Activated T-helper 2 cell treated with anti-CD3 and anti-CD28 coated beads, Interferon-gamma antibody, Interleukin-2, Interleukin-4, amounts not matched to agents 10 μg/mL and 5 μg/mL and 100 μg/mL, durations not matched to agents 14 hours and 24 hours and 36 hours (primary cell): ENCODE measurements at regions not wholly inside any gene's neighbourhood (a gene's known extent, or its start where the extent isn't known, plus 50 kb on each side); places are given as distances from the start of the nearest gene placed in this dataset.

Source experiments
- DNase-seq: peaks from one replicate; pipeline ENCODE4 v3.0.0; 2021; ENCODE audit warnings: low spot score
- H3K27ac Mint-ChIP-seq: one replicate; pipeline ENCODE4 v1.8.0; 2021; ENCODE audit warnings: mixed read lengths
- H3K27me3 Mint-ChIP-seq: one replicate; pipeline ENCODE4 v1.8.0; 2021; ENCODE audit warnings: low read depth, mixed read lengths
- H3K36me3 Mint-ChIP-seq: one replicate; pipeline ENCODE4 v1.8.0; 2021; ENCODE audit warnings: low read depth, mixed read lengths
- H3K4me1 Mint-ChIP-seq: one replicate; pipeline ENCODE4 v1.8.0; 2021; ENCODE audit warnings: low read depth, mixed read lengths
- H3K4me3 Mint-ChIP-seq: one replicate; pipeline ENCODE4 v1.8.0; 2021; ENCODE audit warnings: low read depth, mild to moderate bottlenecking, moderate library complexity, mixed read lengths
- H3K9me3 Mint-ChIP-seq: one replicate; pipeline ENCODE4 v1.8.0; 2021; ENCODE audit warnings: mixed read lengths
- intact Hi-C: fragments of 100-400 bp; cut with micrococcal nuclease; formaldehyde crosslinking; loops from one replicate; pipeline ENCODE4 v1.15.1; 2023

DNA sequence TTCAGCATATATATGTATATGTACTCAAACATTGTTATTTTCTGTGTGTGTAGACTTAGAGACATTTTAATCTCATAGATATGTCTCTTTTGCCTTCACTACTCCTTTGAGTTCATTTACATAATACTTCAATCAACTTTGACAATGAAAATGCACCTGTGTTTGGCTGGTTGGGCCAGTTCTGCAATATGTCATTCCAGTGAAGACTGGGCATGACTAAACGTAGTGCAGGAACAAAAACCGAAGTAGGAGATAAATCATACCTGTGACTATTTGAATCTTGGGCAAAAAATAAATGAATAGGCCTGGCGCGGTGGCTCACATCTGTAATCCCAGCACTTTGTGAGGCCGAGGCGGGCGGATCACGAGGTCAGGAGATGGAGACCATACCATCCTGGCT is 640.0 kb upstream of the ANO3 start:
- Mint-ChIP-seq H3K4me1 (no peaks in the 10 kb centered on the region), H3K27ac (no peak overlapping the region), H3K27me3 (no peaks in the 10 kb centered on the region), H3K9me3 (peaks cover 32% of the 10 kb centered on the region), H3K36me3 (no peaks in the 10 kb centered on the region), H3K4me3 (no peak overlapping the region)
- DNase-seq = no peak
- intact Hi-C loops = no loop called here

DNA sequence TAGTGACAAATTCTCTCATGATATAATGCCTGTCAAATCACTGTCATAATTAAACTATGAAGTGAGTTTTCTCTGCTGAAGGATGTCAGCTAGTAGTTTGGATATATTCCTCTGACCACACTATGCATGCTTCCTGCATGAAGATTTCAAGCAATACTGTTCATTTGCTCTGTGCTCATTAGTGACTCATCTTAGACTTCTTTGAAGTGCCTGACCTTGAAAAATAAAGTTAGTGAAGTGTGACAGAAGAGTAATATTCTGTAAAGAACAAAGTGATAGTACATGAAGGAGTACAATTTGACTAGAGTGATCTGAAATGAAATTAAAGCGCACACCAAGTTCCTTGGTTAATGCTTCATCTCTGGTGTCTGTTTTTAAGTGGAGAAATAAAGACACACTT is 629.5 kb upstream of the ANO3 start:
- H3K36me3 Mint-ChIP-seq = no peaks in the 10 kb centered on the region
- intact Hi-C loops = no loop called here
- no peak for DNase-seq

DNA sequence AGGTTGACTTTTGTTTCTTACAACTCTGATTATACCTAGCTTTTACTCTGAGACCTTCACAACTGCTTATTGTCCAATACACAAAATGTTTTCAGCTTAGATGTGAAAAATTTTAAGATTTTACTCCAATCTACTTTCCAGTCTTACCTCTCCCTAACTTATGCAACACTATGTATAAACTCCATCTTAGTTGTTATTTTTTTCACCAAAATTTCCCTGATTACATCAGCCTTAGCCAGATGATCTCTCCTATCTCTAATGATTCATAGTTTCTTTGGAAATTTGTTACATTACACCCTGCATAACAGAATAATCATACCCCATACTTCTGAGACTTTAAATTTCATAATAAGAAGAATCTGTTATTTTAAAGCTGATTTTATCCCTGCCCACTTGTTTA is 621.0 kb upstream of the ANO3 start:
- no peak overlapping the region for H3K4me3 Mint-ChIP-seq
- H3K27ac Mint-ChIP-seq = no peak overlapping the region
- H3K36me3 Mint-ChIP-seq = no peaks in the 10 kb centered on the region
- peaks cover 35% of the 10 kb centered on the region for H3K9me3 Mint-ChIP-seq
- no peaks in the 10 kb centered on the region for H3K27me3 Mint-ChIP-seq
- H3K4me1 Mint-ChIP-seq = no peaks in the 10 kb centered on the region
- intact Hi-C loops = no loop called here
- DNase-seq = no peak

More for the DNA sequence above, 629.5 kb upstream of the ANO3 start:
- H3K4me1 Mint-ChIP-seq = no peaks in the 10 kb centered on the region
- no peak overlapping the region for H3K4me3 Mint-ChIP-seq
- H3K27ac Mint-ChIP-seq = no peak overlapping the region
- peaks cover 51% of the 10 kb centered on the region for H3K9me3 Mint-ChIP-seq
- H3K27me3 Mint-ChIP-seq = no peaks in the 10 kb centered on the region

DNA sequence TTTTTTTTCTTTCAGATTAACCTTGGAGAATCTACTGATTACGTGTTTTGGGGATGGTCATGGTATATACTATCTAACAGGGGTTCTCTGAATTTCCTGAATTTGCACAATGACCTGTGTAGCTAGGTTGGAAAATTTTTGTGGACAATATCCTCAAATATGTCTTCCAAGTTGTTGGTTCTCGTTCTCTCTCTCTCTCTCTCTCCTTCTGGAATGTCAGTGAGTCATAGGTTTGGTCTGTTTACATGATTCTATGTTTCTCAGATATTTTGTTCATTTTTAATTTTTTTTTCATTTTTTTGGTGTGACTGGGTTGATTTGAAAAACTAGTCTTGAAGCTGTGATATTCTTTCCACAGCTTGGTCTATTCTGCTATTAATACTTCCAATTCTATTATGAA is 604.0 kb upstream of the ANO3 start:
- DNase-seq = no peak
- H3K9me3 Mint-ChIP-seq = peaks cover 56% of the 10 kb centered on the region
- no peaks in the 10 kb centered on the region for H3K27me3 Mint-ChIP-seq
- no peaks in the 10 kb centered on the region for H3K4me1 Mint-ChIP-seq
- intact Hi-C loops = no loop called here
- no peak overlapping the region for H3K27ac Mint-ChIP-seq
- no peak overlapping the region for H3K4me3 Mint-ChIP-seq
- no peaks in the 10 kb centered on the region for H3K36me3 Mint-ChIP-seq

DNA sequence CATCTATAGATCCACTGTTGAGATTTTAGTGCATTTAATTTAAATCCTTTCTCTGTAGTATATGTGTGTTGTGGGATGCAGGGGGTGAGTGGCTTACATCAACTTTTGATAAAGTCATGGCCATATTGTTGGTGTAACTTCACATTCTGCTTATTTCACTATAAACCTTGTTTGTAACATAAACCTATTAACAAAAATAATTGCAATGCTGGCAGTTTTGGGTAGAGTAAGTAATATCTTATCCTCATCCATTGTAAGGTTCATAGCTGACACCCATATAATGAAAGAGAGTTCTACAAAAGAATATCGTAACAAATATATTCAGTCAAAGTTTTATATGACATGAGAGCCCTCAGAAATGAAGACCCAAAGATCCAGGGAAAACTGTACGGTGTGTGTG is 601.7 kb upstream of the ANO3 start:
- no peaks in the 10 kb centered on the region for H3K27me3 Mint-ChIP-seq
- no peak for DNase-seq
- intact Hi-C loops = no loop called here
- H3K4me1 Mint-ChIP-seq = no peaks in the 10 kb centered on the region
- H3K4me3 Mint-ChIP-seq = no peak overlapping the region
- peaks cover 47% of the 10 kb centered on the region for H3K9me3 Mint-ChIP-seq
- H3K36me3 Mint-ChIP-seq = no peaks in the 10 kb centered on the region
- H3K27ac Mint-ChIP-seq = no peak overlapping the region

DNA sequence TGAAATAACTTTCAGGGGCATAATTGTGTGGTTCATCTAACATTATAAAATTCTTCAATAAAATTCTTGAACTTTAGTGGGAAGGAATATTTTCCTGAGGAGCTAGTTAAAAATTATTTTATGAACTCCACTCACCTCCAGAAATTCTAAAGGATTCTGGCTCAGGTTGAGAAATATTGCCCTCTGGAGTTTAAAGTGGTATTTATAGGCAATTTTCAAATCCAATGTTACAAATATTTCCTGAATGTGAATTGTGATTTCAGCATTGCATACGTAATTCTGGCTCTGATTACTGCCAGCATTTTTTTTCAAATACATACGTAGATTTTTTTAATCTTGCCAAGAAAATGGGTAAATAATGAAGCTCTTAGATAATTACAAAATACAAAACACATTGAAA is 598.2 kb upstream of the ANO3 start:
- Mint-ChIP-seq H3K9me3 (peaks cover 26% of the 10 kb centered on the region), H3K27ac (no peak overlapping the region), H3K36me3 (no peaks in the 10 kb centered on the region), H3K4me1 (no peaks in the 10 kb centered on the region), H3K27me3 (no peaks in the 10 kb centered on the region), H3K4me3 (no peak overlapping the region)
- intact Hi-C loops = no loop called here
- no peak for DNase-seq

DNA sequence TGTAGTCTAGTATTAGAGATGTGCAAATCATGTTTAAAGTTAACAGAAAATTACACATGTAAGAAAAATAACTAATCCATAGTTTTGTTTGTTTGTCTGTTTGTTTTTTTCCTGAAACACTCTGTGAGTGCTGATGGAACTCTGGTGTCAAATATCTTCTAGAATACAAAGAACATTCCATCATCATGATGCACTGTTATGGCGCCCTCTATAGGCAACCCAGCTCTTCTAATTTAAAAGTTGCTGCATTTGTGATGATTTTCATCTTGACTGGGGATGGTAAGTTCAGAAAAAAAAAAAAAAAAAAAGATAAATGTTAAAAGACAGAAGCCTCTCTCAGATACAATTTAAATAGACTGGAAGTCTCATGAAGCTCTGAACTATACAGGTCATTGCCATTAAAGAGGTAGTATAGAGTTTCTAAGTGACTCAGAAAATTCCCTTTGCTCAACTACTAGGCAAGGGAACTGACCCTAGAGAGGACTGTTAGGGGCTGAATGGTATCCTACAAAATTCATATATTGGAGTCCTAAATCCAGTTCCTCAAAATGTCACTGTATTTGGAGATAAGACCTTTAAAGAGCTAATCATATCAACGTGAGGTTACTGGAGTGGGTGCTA is 597.2 kb upstream of the ANO3 start:
- no peaks in the 10 kb centered on the region for H3K27me3 Mint-ChIP-seq
- H3K27ac Mint-ChIP-seq = no peak overlapping the region
- no peaks in the 10 kb centered on the region for H3K4me1 Mint-ChIP-seq

DNA sequence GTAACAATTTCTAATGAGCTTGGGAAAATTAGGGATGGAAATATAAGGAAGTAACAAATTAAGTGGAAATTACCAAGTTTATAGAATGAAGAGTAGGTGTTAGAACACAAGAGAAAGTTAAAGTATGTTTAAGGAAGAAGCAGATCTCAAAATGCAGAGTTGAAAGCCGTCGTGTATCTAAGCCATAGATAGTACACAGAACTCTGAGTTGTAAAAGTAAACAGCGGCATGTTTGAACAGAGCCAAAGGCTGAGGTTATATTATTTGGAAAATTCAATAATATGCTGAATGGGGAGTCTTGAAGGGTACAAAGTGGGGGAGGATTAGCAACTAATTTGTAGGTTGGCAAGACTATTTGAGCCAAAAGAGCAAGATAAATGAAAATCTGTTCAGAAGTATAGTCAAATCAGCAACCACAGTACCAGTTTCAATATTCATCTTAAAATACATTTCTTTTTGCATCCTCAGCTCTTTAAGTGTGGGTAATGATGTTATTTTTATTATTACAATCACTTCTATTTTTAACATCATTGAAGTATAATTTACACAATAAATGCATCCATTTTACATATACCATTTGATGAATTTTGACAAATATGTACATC is 594.8 kb upstream of the ANO3 start:
- Mint-ChIP-seq H3K36me3 (no peaks in the 10 kb centered on the region), H3K9me3 (peaks cover 31% of the 10 kb centered on the region), H3K27ac (no peak overlapping the region), H3K4me3 (no peak overlapping the region), H3K4me1 (no peaks in the 10 kb centered on the region), H3K27me3 (no peaks in the 10 kb centered on the region)
- intact Hi-C loops = no loop called here
- DNase-seq = no peak

More for the DNA sequence above, 597.2 kb upstream of the ANO3 start:
- intact Hi-C loops = no loop called here
- peaks cover 29% of the 10 kb centered on the region for H3K9me3 Mint-ChIP-seq
- H3K36me3 Mint-ChIP-seq = no peaks in the 10 kb centered on the region
- DNase-seq = no peak
- no peak overlapping the region for H3K4me3 Mint-ChIP-seq

DNA sequence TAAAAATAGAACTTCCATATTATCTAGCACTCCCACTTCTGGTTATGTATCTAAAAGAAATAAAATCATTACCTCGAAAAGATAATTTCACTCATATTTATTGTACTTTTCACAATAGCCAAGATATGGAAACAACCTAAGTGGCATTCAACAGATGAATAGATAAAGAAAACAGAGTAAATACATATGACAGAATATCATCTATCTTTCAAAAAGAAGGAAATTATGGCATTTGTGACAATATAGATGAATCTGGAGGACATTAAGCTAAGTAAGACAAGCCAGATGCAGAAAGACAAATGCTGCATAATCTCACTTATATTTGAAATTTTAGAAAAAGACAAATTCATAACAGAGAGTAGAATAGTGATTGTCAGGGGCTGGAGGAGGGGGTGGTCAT is 590.0 kb upstream of the ANO3 start:
- Mint-ChIP-seq H3K36me3 (no peaks in the 10 kb centered on the region), H3K27ac (no peak overlapping the region), H3K4me1 (no peaks in the 10 kb centered on the region), H3K27me3 (no peaks in the 10 kb centered on the region), H3K4me3 (no peak overlapping the region), H3K9me3 (peaks cover 31% of the 10 kb centered on the region)
- intact Hi-C loops = no loop called here
- DNase-seq = no peak

DNA sequence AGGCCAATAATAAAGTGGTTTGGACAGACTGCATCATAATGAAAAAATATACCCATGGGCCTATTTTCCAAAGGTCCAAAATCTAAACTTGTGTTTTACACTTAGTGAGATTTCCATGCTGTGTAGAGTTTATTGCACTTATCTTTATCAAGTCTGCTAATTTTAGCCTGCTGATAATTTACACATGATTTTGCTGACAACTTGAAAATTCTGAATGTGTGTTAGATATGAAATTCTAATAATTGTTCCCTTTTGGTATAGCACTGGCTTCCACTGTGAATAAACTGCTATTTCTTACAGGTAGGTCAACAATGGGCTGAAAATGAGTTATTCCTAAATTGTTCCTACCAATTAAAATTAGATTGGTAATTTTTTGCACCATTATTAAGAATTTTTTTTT is 589.1 kb upstream of the ANO3 start:
- no peak for DNase-seq
- H3K27ac Mint-ChIP-seq = no peak overlapping the region
- H3K9me3 Mint-ChIP-seq = peaks cover 28% of the 10 kb centered on the region
- H3K4me3 Mint-ChIP-seq = no peak overlapping the region
- intact Hi-C loops = no loop called here
- no peaks in the 10 kb centered on the region for H3K36me3 Mint-ChIP-seq
- H3K27me3 Mint-ChIP-seq = no peaks in the 10 kb centered on the region
- no peaks in the 10 kb centered on the region for H3K4me1 Mint-ChIP-seq

DNA sequence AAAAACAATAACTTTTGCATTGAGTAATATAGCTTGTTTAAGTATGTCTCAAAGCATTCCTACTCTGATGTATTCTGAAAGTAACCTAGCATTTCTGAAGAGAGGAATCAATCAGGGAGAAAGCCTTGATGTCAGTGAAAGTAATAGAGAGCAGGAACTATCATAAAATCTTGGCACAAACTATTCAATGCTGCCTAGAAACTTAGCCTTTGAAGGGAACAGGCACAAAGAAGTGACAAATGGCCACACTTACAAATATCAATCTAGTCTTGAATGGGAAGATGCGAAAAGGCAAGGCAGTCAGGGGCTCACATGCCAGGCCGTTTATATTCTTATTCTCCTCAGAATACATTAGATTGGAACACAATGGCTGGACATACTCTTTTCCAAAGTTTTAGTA is 576.5 kb upstream of the ANO3 start:
- Mint-ChIP-seq H3K27ac (no peak overlapping the region), H3K4me3 (no peak overlapping the region), H3K9me3 (peaks cover 46% of the 10 kb centered on the region), H3K36me3 (no peaks in the 10 kb centered on the region), H3K4me1 (no peaks in the 10 kb centered on the region), H3K27me3 (no peaks in the 10 kb centered on the region)
- no peak for DNase-seq
- intact Hi-C loops = no loop called here

DNA sequence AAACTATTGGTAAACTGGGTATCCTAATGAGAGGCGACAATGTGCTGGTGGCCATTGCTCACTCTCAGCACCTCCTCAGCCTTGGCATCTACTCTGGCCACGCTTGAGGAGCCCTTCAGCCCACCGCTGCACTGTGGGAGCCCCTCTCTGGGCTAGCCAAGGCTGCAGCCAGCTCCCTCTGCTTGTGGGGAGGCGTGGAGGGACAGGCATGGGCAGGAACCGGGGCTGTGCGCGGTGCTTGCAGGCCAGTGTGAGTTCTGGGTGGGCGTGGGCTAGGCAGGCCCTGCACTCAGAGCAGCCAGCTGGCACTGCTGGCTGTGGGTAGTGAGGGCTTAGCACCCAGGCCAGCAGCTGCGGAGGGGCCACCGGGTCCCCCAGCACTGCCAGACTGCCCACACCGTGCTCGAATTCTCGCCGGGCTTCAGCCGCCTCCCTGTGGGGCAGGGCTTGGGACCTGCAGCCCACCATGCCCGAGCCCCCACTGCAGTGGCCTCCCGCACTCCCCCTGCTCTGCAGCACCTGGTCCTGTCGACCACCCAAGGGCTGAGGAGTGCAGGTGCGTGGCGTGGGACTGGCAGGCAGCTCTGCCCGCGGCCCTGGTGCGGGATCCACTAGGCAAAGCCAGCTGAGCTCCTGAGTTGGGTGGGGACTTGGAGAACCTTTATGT is 575.9 kb upstream of the ANO3 start:
- Mint-ChIP-seq H3K4me3 (no peak overlapping the region), H3K27ac (no peak overlapping the region), H3K9me3 (peaks cover 51% of the 10 kb centered on the region), H3K4me1 (no peaks in the 10 kb centered on the region), H3K27me3 (no peaks in the 10 kb centered on the region), H3K36me3 (no peaks in the 10 kb centered on the region)
- intact Hi-C loops = no loop called here
- no peak for DNase-seq

DNA sequence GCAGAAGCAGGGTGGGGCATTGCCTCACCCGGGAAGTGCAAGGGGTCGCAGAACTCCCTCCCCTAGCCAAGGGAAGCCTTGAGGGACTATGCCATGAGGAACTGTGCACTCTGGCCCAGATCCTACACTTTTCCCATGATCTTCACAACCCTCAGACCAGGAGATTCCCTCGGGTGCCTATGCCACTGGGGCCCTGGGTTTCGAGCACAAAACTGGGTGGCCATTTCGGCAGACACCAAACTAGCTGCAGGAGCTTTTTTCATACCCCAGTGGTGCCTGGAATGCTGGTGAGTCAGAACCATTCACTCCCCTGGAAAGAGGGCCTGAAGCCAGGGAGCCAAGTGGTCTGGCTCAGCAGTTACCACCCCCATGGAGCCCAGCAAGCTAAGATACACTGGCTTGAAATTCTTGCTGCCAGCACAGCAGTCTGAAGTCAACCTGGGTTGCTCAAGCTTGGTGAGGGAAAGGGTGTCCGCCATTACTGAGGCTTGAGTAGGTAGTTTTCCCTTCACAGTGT is 573.7 kb upstream of the ANO3 start:
- peaks cover 53% of the 10 kb centered on the region for H3K9me3 Mint-ChIP-seq
- H3K36me3 Mint-ChIP-seq = no peaks in the 10 kb centered on the region
- H3K4me3 Mint-ChIP-seq = no peak overlapping the region
- no peak for DNase-seq
- intact Hi-C loops = no loop called here
- H3K27ac Mint-ChIP-seq = no peak overlapping the region
- H3K4me1 Mint-ChIP-seq = no peaks in the 10 kb centered on the region
- no peaks in the 10 kb centered on the region for H3K27me3 Mint-ChIP-seq
